ENCODE measurements at regions not wholly inside any gene's neighbourhood (a gene's known extent, or its start where the extent isn't known, plus 50 kb on each side); places are given as distances from the start of the nearest gene placed in this dataset.

GRCh38 chr4:125125276-125125675 lies 189.5 kb upstream of the FAT4 start:
- TF ChIP-seq POLR2A (IDR thresholded peaks at IDR 0.05) = no peak
- no peak for TF ChIP-seq CTCF (IDR thresholded peaks at IDR 0.05)
- Histone ChIP-seq H3K4me1 (no peaks in the 10 kb centered on the region), H3K36me3 (no peaks in the 10 kb centered on the region), H3K27me3 (no peaks in the 10 kb centered on the region), H3K27ac (no peak overlapping the region), H3K4me3 (no peak overlapping the region), H3K9me3 (no peaks in the 10 kb centered on the region)
- intact Hi-C loops (cut with DNase I) = no loop called here
- no peak for DNase-seq
- 63 to 68% methylated on average over 3 of the region's 3 CpGs for WGBS, 2 donors

GRCh38 chr4:125123570-125124109 lies 191.1 kb upstream of the FAT4 start:
- no peaks in the 10 kb centered on the region for H3K36me3 ChIP-seq
- DNase-seq = no peak
- intact Hi-C loops (cut with DNase I) = no loop called here
- WGBS, 2 donors = 74 to 84% methylated on average over 3 of the region's 3 CpGs
- no peaks in the 10 kb centered on the region for H3K27me3 ChIP-seq
- no peaks in the 10 kb centered on the region for H3K9me3 ChIP-seq
- H3K4me1 ChIP-seq = no peaks in the 10 kb centered on the region
- H3K27ac ChIP-seq = no peak overlapping the region
- no peak overlapping the region for H3K4me3 ChIP-seq
- TF ChIP-seq CTCF (IDR thresholded peaks at IDR 0.05) = no peak
- no peak for TF ChIP-seq POLR2A (IDR thresholded peaks at IDR 0.05)

- no peak for DNase-seq
- Histone ChIP-seq H3K27ac (no peak overlapping the region), H3K4me3 (no peak overlapping the region), H3K27me3 (no peaks in the 10 kb centered on the region), H3K36me3 (no peaks in the 10 kb centered on the region), H3K4me1 (no peaks in the 10 kb centered on the region), H3K9me3 (no peaks in the 10 kb centered on the region)
- intact Hi-C loops (cut with DNase I) = no loop called here
- TF ChIP-seq POLR2A (IDR thresholded peaks at IDR 0.05) = no peak
- no peak for TF ChIP-seq CTCF (IDR thresholded peaks at IDR 0.05)
Observed at GRCh38 chr4:125121581-125121980, 193.2 kb upstream of the FAT4 start.

- intact Hi-C loops (cut with DNase I) = no loop called here
- 45 to 63% methylated on average over 1 of the region's 1 CpG for WGBS, 2 donors
- no peak for DNase-seq
- no peak for TF ChIP-seq POLR2A (IDR thresholded peaks at IDR 0.05)
- no peak for TF ChIP-seq CTCF (IDR thresholded peaks at IDR 0.05)
- Histone ChIP-seq H3K36me3 (no peaks in the 10 kb centered on the region), H3K9me3 (no peaks in the 10 kb centered on the region), H3K27ac (no peak overlapping the region), H3K27me3 (no peaks in the 10 kb centered on the region), H3K4me3 (no peak overlapping the region), H3K4me1 (no peaks in the 10 kb centered on the region)
Observed at GRCh38 chr4:125116431-125116830, 198.3 kb upstream of the FAT4 start.

- Histone ChIP-seq H3K4me3 (no peak overlapping the region), H3K27me3 (no peaks in the 10 kb centered on the region), H3K36me3 (no peaks in the 10 kb centered on the region), H3K4me1 (no peaks in the 10 kb centered on the region), H3K27ac (no peak overlapping the region), H3K9me3 (no peaks in the 10 kb centered on the region)
- DNase-seq = no peak
- intact Hi-C loops (cut with DNase I) = no loop called here
- TF ChIP-seq CTCF (IDR thresholded peaks at IDR 0.05) (no peak), POLR2A (IDR thresholded peaks at IDR 0.05) (no peak)
- 75 to 77% methylated on average over 5 of the region's 5 CpGs for WGBS, 2 donors
Observed at GRCh38 chr4:125115941-125116340, 198.8 kb upstream of the FAT4 start.

Measured in esophagus squamous epithelium (tissue), 5 donors.